Type B pancreatic cell (in vitro differentiated cells): ENCODE measurements at regions not wholly inside any gene's neighbourhood (a gene's known extent, or its start where the extent isn't known, plus 50 kb on each side); places are given as distances from the start of the nearest gene placed in this dataset.
"Not testable (repeated sequence)": the region's sequence is repeated elsewhere in the genome, so short reads cannot be mapped to it uniquely, and the experiment has no call there.

Source experiments
- DNase-seq: peaks from one replicate; pipeline ENCODE4 v3.0.0; 2021; ENCODE audit warnings: mixed read lengths; ENCODE audit not compliant: unreplicated experiment; ENCODE audit errors: extremely low spot score
- H3K27ac Mint-ChIP-seq: 2 replicates; pipeline ENCODE4 v1.8.0; 2021; ENCODE audit warnings: mild to moderate bottlenecking, mixed read lengths
- H3K27me3 Mint-ChIP-seq: 2 replicates; pipeline ENCODE4 v1.8.0; 2021; ENCODE audit warnings: mixed read lengths
- H3K36me3 Mint-ChIP-seq: 2 replicates; pipeline ENCODE4 v1.8.0; 2021; ENCODE audit warnings: mixed read lengths
- H3K4me1 Mint-ChIP-seq: one replicate; pipeline ENCODE4 v1.8.0; 2021; ENCODE audit warnings: mixed read lengths; ENCODE audit not compliant: unreplicated experiment
- H3K4me3 Mint-ChIP-seq: 2 replicates; pipeline ENCODE4 v1.8.0; 2021; ENCODE audit warnings: mild to moderate bottlenecking, mixed read lengths
- H3K9me3 Mint-ChIP-seq: 2 replicates; pipeline ENCODE4 v1.8.0; 2021; ENCODE audit warnings: mixed read lengths
- TF ChIP-seq, protein P1 (sequence below): fragments of 200-600 bp; sonication (generic); conservative IDR thresholded peaks from 2 replicates; pipeline ENCODE4 v1.5.0; 2021; ENCODE audit warnings: antibody characterized with exemption, mild to moderate bottlenecking

DNA sequence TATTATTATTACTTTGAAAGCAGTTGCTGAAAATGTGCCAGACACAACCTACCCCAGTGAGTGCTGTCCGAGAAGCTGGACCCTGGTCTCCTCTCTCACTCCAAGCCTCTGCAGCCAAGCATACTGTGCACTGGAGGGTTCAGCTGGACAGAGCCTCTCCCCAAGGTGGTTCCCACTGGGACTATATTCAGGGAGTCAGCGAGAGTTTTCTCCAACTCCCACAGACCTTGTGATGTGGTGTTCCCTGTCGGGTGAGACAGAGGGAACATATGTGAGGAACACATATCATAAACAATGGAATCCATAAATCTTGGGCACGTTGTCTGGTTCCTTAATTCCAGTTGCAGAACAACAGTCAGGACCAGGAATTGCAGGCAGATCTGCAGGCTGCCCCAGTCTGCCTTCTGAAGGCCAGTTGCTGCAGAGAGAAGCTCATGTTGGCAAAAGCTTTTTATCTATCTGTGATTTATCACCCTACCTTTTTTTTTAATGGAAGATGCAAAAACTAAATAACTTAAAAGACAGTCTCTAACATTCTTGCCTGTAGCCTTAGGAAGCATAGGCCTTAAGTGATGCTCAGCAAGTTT, 619.8 kb upstream of the TBX3 start:
- H3K36me3 Mint-ChIP-seq: peaks cover 5% of the 10 kb centered on the region
- H3K9me3 Mint-ChIP-seq: peaks cover 6% of the 10 kb centered on the region
- H3K4me1 Mint-ChIP-seq: peaks cover 42% of the 10 kb centered on the region
- no peak overlapping the region for H3K4me3 Mint-ChIP-seq
- DNase-seq: no peak
- peaks cover 2% of the 10 kb centered on the region for H3K27me3 Mint-ChIP-seq
- TF ChIP-seq, protein P1, sequence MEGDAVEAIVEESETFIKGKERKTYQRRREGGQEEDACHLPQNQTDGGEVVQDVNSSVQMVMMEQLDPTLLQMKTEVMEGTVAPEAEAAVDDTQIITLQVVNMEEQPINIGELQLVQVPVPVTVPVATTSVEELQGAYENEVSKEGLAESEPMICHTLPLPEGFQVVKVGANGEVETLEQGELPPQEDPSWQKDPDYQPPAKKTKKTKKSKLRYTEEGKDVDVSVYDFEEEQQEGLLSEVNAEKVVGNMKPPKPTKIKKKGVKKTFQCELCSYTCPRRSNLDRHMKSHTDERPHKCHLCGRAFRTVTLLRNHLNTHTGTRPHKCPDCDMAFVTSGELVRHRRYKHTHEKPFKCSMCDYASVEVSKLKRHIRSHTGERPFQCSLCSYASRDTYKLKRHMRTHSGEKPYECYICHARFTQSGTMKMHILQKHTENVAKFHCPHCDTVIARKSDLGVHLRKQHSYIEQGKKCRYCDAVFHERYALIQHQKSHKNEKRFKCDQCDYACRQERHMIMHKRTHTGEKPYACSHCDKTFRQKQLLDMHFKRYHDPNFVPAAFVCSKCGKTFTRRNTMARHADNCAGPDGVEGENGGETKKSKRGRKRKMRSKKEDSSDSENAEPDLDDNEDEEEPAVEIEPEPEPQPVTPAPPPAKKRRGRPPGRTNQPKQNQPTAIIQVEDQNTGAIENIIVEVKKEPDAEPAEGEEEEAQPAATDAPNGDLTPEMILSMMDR: no peak
- no peak overlapping the region for H3K27ac Mint-ChIP-seq

DNA sequence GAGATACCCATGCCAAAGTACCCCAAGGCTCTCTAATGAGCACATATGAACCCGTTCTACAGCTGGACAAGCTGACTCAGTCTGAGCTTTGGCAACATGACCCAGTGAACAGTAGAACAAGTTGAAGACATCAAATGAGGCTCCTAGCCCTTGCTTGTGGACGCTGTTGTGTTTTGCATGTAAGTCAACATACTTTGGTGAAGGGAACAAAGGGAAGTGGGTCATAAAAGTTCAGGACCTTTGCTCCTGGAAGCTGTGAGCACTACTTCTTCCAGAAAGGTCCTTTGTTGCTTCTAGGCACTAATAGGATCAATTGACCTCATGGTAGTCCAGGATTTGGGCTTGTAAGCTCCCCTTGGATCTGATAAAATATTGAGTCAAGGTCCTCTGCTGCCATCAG, 613.5 kb upstream of the TBX3 start:
- Mint-ChIP-seq H3K4me3 (no peak overlapping the region), H3K27me3 (peaks cover 2% of the 10 kb centered on the region), H3K27ac (no peak overlapping the region), H3K4me1 (peaks cover 37% of the 10 kb centered on the region), H3K9me3 (no peaks in the 10 kb centered on the region), H3K36me3 (peaks cover 5% of the 10 kb centered on the region)
- DNase-seq: no peak
- TF ChIP-seq, protein P1: no peak

DNA sequence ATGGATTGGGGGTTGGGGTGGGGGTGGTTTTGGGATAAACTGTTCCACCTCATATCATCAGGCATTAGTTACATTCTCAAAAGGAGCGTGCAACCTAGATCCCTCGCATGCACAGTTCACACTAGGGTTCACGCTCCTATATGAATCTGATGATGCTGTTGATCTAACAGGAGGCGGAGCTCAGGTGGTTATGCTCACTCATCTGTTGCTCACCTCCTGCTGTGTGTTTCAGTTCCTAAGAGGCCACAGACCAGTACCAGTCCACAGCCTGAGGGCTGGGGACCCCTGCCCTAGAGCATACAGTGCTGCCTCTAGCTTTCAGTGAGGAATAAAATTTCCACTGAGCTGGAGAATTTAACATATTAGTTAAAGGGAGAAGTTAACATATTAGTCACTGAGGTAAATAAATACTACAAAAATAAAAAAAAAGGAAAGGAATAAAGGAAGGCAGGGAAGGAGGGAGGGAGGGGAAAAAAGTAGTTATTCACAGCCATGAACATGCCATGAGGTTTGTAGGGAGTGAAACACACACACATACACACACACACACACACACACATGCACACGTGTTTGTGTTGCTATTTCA, 612.7 kb upstream of the TBX3 start:
- peaks cover 4% of the 10 kb centered on the region for H3K36me3 Mint-ChIP-seq
- peaks cover 37% of the 10 kb centered on the region for H3K4me1 Mint-ChIP-seq
- TF ChIP-seq, protein P1: no peak
- H3K9me3 Mint-ChIP-seq: no peaks in the 10 kb centered on the region
- H3K27ac Mint-ChIP-seq: no peak overlapping the region
- peaks cover 2% of the 10 kb centered on the region for H3K27me3 Mint-ChIP-seq
- no peak overlapping the region for H3K4me3 Mint-ChIP-seq
- no peak for DNase-seq

DNA sequence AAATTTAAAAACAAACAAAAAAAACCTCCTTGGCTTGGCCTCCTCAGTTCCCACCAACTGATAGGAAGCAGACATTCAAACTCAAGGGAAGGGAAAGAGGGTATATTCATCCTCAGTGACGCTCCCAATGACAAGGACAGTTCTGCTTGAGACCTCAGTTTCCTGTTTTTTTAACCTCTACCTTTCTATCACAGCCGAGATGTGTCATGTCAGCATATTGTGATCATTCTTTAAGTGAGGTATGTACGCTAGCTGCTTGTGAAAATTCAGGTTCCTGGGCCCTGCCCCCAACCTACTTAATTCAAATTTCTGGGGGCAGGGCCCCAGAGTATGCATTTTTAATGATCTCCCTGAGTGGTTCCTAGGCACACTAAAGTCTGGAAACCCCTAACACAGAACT, 611.9 kb upstream of the TBX3 start:
- no peaks in the 10 kb centered on the region for H3K9me3 Mint-ChIP-seq
- no peaks in the 10 kb centered on the region for H3K36me3 Mint-ChIP-seq
- no peak overlapping the region for H3K27ac Mint-ChIP-seq

DNA sequence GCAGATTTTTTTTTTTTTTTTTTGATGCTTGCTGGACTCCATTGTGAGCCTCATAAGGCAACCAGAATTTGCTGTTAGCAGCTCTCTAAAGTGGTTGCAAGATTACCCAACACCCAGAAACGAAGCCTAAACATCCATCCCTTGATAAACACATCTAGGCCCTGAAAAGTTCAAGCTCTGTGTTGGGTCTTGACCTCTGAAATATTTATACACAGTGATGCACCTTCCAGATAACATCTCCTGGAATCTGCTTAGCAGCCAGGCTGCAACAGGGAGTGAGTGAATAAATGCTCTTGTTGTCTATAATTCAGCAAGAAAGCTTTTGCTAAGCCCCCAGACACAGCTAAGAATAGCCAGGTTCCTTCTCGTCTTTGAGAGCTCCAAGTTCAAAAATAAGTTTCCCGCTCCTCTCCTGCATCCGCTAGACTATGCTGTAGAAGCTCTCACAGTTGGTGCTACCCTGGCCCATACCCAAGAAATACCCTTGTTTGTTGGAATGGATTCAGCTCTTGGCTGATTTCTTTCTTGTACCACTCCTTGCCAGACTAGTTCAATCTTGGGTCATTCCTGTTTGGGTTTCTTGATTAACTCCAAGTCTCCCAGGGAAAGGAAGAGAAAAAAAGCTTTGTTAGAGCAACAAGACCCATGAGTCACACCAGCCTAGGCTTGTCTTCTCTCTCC, 610.6 kb upstream of the TBX3 start:
- Mint-ChIP-seq H3K27ac (no peak overlapping the region), H3K27me3 (peaks cover 2% of the 10 kb centered on the region), H3K36me3 (no peaks in the 10 kb centered on the region), H3K4me1 (peaks cover 37% of the 10 kb centered on the region), H3K9me3 (no peaks in the 10 kb centered on the region), H3K4me3 (no peak overlapping the region)
- DNase-seq: no peak
- TF ChIP-seq, protein P1: no peak

More for the DNA sequence above, 611.9 kb upstream of the TBX3 start:
- peaks cover 37% of the 10 kb centered on the region for H3K4me1 Mint-ChIP-seq
- H3K4me3 Mint-ChIP-seq: no peak overlapping the region
- TF ChIP-seq, protein P1: no peak
- H3K27me3 Mint-ChIP-seq: peaks cover 2% of the 10 kb centered on the region
- DNase-seq: no peak

DNA sequence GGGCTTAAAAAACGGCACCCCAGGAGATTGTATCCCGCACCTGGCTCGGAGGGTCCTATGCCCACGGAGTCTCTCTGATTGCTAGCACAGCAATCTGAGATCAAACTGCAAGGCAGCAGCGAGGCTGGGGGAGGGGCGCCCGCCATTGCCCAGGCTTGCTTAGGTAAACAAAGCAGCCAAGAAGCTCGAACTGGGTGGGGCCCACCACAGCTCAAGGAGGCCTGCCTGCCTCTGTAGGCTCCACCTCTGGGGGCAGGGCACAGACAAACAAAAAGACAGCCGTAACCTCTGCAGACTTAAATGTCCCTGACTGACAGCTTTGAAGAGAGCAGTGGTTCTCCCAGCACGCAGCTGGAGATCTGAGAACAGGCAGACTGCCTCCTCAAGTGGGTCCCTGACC, 601.5 kb upstream of the TBX3 start:
- H3K4me1 Mint-ChIP-seq: not testable (repeated sequence)

More for the DNA sequence above, 601.5 kb upstream of the TBX3 start:
- DNase-seq, H3K36me3 Mint-ChIP-seq, H3K27ac Mint-ChIP-seq, H3K27me3 Mint-ChIP-seq, H3K4me3 Mint-ChIP-seq, H3K9me3 Mint-ChIP-seq: not testable (repeated sequence)
